Hematopoietic multipotent progenitor cell treated with erythropoietin and hydrocortisone succinate and interleukin-3 and kit ligand, for 17 days (in vitro differentiated cells): ENCODE measurements at regions not wholly inside any gene's neighbourhood (a gene's known extent, or its start where the extent isn't known, plus 50 kb on each side); places are given as distances from the start of the nearest gene placed in this dataset.
A peak's percentile ranks its signal among the peaks of the same experiment; 100 is the strongest.

ENCODE experiments used
- DNase-seq: peaks from one replicate; pipeline ENCODE4 v3.0.0-alpha.2; 2015; ENCODE audit warnings: low spot score

- DNase-seq: no peak
Observed at GRCh38 chr9:32837551-32838058, 54.3 kb downstream of the TMEM215 start.

- DNase-seq: no peak
Observed at GRCh38 chr9:32839013-32839885, 55.9 kb downstream of the TMEM215 start.

- DNase-seq: no peak
Observed at GRCh38 chr9:32841314-32841713, 58.0 kb downstream of the TMEM215 start.

- DNase-seq: no peak
Observed at GRCh38 chr9:32843295-32843694, 60.0 kb downstream of the TMEM215 start.

DNA sequence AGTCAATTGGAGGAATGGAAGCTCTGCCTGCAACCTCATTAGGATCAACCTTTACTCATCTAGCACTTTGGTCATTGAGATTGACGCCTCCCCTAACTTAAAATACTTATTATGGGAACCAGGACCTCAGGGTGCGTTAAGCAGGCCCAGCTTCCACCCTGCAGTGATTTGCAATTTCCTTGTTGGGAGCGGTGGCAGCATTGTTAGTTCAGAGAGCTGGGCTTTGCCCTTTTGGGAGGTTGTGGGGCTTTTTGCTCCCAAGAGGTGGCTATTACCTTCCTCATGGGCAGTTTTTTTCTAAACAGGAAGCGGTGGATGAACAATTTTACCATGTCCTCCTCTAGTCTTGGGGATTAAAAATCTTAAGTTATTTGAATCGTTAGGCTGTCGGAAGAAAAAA, 60.9 kb downstream of the TMEM215 start:
- DNase-seq: no peak

GRCh38 chr9:32854271-32854670, 70.9 kb downstream of the TMEM215 start:
- DNase-seq: no peak

- no peak for DNase-seq
Observed at GRCh38 chr9:32855752-32856151, 72.4 kb downstream of the TMEM215 start.

- DNase-seq: no peak
Observed at GRCh38 chr9:32863291-32863690, 80.0 kb downstream of the TMEM215 start.

- DNase-seq: no peak
Observed at GRCh38 chr9:32864971-32865370, 81.6 kb downstream of the TMEM215 start.

- no peak for DNase-seq
Observed at GRCh38 chr9:32866273-32866672, 82.9 kb downstream of the TMEM215 start.

DNA sequence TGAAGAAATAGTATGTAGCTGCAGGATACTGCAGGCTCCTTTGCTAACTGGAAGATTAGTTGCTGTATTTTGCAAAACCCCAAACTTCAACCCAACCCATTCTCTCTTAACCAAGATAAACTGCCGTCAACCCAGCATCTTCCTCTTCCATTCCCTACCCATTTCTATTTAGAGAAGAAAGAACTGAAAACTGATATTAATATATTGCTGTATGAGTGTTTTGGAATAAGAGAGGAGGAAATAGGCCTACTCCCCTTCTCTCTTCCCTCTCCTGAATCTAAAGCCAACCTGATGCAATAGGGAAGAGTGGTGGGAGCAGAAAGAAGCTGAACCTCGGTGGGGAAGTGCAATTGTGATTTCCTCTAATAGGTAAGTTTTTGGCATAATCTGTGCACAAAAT, 83.7 kb downstream of the TMEM215 start:
- DNase-seq: no peak

- no peak for DNase-seq
Observed at GRCh38 chr9:32867601-32868204, 84.4 kb downstream of the TMEM215 start.

DNA sequence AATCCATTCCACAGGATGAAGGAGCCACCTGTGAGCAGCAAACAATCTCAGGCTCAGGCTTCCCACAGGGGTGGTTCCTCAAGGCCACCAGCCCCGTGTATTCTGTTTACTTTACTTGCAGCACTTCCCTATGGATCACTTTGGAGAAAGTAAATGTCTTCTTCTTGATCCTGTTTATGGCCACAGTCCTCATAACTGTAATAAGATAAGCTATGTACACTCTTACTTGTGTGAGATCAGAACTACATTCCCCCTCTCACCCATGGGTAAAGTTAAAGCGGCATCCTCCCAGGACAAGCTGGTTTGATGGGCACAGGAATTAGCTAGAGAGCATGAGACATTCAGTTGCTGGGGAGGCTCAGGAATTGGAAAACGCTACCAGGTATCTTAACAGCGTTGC, 86.1 kb downstream of the TMEM215 start:
- no peak for DNase-seq

- no peak for DNase-seq
Observed at GRCh38 chr9:32873131-32873530, 89.8 kb downstream of the TMEM215 start.

- no peak for DNase-seq
Observed at GRCh38 chr9:32873553-32873952, 90.2 kb downstream of the TMEM215 start.

DNA sequence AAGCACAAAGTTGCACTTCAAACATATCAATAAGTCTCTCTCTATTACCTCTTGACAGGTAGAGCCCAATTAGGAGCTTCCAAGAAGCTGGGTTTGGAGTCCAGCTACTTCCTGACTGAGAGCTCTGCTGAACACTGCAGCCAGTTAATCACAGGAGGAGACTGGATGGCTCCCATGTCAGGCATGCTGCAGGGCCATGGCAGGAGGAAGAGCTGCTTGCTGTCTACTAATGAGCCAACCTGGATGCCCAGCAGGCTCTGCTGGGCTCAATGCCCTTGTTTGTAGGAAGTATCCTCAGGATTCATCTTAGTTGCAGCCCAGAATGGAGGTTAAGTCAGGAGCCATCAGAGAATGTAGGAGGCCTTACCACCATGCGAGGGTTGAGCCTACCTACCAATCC, 91.9 kb downstream of the TMEM215 start:
- DNase-seq: no peak

DNA sequence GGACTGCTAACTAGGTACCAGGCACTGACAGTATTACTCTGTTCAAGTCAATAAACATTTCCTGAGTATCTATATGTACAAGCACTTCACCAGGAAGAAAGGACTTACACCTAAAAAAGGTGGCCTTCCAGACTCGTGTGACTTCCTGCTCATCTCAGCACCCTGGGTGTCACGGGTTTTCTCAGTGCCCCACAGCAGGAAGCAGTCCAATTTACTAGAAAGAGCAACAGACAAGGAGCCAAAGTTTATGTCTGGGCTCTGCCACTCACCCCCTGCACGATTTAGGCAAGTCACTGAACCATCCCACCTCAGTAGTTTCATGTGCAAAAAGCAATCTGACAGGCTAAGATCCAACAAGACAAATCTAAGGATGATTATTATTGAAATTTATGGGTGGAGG, 92.4 kb downstream of the TMEM215 start:
- no peak for DNase-seq

DNA sequence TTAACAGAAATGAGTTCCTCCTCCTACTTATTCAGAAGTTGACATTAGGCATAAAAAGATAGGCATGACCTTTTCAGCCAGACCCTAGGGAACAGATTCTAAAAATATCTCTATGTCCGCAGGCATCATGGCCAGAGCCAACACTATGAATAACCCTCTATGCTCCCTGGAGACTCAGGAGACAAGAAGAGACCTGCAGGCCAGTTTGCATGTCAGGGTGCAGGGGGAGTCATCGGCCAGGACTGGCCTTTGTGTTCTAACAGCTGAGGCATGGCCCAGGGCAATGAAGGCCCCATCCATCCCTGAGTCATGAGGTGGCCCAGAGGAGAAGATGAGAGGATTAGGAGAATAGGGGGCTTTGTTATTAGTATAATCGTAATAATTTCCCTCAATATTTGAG, 93.8 kb downstream of the TMEM215 start:
- no peak for DNase-seq

DNA sequence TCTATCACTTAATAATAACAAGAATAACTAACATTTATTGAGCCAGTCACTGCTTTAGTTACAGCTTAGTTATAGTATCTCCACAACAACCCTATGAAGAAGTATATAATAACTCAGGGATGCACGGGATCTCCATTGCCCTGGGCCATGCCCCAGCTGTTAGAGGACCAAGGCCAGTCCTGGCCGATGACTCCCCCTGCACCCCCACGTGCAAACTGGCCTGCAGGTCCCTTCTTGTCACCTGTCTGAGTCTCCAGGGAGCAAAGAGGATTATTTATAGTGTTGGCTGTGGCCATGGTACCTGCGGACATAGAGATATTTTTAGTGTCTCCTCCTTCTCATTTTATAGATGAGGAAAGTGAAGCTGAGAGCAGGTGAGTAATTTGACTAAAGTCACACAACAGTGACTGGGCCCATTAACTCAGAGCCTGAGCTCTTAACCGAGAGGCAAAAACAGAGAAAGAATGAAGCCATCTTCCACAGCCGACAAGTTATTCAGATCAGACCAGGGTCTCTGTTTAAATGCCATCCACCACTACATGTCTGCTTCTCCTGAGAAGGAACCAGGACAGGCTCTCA, 94.4 kb downstream of the TMEM215 start:
- no peak for DNase-seq

GRCh38 chr9:32879335-32879734, 96.0 kb downstream of the TMEM215 start:
- DNase-seq: no peak

GRCh38 chr9:32881948-32882347, 98.6 kb downstream of the TMEM215 start:
- no peak for DNase-seq

DNA sequence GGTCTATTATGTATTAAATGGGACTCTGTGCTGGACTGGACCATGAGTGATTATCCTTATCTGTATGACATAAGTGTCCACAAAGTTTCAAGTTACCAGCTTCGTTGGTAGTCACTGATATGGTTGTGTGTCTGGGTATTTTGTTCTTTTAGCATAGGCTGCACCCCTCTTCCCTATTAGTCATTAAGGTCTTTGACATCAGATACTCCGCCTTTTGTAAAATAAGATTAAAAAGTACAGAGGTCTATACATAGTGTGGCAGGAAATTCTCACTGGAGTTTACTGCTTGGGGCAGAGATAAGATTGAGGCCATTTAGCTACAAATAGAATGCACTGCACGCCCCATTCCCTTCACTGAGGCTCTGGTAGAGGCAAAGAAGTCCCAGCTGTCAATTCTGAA, 99.4 kb downstream of the TMEM215 start:
- DNase-seq: no peak

DNA sequence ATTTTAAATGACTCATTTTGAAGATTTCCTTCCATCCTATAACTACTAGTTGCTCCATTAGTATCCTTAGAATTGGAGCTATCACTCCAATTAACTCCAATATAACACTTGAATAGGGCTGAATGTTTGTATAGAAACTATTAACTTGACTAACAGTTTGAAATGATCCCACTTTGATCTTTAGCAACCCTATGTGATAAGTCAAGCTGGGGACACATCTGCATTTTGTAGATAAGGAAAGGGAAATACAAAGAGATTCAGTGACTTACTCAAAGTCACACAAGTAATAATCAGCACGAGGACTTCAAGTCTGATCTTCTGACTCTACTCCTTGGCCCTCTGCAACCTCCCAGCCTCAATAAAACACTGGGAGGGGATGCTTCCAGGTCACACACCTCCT, 101.1 kb downstream of the TMEM215 start:
- DNase-seq: peak; percentile 11
